NCI-H69 (cell line): ENCODE measurements at regions not wholly inside any gene's neighbourhood (a gene's known extent, or its start where the extent isn't known, plus 50 kb on each side); places are given as distances from the start of the nearest gene placed in this dataset.
A peak's percentile ranks its signal among the peaks of the same experiment; 100 is the strongest.

Experiments used
- DNase-seq: peaks from one replicate; lab custom pipeline; 2025; lab: John Stamatoyannopoulos, UW

DNA sequence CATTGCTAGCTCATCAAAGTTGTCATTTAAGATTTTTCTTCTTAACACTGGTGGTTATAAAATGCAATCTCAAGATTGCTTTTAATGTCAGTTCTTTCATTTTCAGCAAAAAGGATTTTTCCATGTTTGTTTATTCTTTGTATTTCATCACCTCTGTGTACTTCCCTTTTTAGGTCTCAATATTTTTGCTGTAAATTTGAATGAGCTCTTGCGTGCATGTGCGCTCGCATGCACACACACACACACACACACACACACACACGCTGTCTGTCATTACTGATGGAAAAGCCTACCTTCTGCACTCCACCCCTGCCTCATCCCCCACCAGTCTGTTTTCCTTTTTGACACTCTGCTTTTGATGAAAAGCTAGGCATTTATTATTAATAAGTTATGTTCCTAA lies 85.3 kb upstream of the FYN start:
- DNase-seq = peak; percentile 13

DNA sequence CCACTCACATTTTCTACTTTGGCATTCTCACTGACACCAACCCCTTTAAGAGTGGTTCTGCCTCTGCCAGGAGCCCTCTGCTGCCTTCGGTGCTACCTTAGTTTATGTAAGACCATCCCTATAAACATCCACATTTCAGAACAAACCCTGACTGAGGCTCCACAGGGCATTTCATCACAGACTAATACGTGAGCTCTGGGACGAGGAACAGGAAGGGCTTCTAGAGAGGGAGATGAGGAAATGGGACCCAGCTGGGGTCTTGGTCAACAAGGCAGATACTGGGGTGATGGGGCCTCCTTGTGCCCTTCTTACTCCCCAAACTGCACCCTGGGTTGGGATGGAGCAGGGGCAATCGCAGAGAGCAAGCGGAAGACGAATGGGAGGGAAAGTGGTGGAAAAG lies 86.5 kb upstream of the FYN start:
- DNase-seq = no peak

GRCh38 chr6:111967131-111967530 lies 86.8 kb upstream of the CCN6 start:
- DNase-seq = no peak

DNA sequence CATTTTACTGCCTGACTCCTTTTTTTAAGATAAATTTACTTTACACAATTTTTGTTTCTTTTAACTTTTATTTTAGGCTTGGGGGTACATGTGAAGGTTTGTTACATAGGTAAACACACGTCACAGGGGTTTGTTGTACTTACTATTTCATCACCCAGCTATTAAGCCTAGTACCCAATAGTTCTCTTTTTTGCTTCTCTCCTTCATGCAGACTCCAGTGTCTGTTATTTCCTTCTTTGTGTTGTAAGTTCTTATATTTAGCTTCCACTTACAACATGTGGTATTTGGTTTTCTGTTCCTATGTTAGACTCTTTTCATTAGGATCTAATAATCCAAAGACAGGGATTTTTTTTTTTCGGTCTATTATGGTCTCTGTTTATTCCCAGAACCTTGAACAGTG lies 83.5 kb upstream of the CCN6 start:
- no peak for DNase-seq

GRCh38 chr6:111971181-111971841 lies 82.6 kb upstream of the CCN6 start:
- no peak for DNase-seq

DNA sequence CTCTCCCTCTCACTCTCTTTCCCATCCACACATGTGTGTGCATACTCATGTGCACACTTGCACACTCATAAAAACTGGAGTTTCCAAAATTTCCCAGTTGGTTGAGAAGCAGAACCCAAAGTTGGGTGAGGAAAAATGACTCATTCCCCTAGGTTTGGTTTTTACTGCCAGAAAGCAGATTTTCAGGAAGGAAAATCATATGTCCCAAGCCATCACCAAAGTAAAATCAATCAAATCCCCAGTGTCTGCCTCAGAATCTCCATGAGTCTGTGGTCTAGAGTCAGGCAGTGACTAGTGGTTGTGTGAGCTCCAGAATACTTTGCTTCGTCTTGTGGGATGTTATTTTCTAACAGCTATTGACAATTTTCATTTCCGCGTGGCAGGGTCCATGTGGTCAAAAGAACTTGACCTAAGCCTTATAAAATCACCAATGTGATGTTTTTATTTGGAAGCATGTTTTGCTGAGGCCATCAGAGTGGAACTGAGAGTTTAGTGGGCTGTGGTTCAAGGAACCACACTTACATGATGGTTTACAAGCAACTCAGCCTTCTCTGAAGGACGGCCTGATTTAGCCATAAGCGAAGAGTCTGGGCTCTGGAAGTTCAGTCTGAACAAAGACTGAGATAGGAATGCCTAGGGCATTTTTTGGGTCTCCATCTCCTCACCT lies 81.9 kb upstream of the CCN6 start:
- DNase-seq = no peak

- DNase-seq = no peak
Measured at GRCh38 chr6:111972745-111973117, 81.2 kb upstream of the CCN6 start.

DNA sequence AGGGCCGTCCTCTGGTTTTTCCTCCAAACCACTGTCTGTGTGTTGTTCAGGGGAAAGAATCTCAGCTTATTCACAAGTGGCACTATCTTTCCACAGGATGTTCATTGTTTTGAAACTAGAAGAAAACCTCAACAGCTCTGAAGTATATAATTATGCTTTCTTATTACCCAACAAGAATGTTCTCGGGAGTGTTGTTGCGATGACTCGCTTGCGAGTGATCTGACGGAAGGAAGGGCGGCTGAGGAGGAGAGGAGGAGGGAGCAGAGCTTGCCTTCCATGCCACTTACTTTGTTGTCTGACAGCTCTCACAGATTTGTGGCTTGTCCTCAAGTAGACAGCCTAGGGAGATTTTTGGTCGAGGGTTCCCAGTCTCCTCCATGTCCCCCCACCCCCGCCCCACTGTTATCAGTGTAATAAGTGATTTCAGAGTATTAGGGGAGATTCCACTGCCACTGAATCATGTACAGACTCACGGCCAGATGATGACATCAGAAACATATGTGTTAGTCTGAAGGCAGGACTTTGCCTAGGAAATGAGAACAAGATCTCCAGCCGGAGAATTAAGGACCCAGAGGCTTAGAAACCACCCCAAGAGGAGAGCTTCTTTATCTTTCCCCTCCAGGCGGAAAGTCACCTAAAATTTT lies 80.7 kb upstream of the CCN6 start:
- DNase-seq = no peak

- no peak for DNase-seq
Measured at GRCh38 chr6:111973927-111974639, 79.8 kb upstream of the CCN6 start.

DNA sequence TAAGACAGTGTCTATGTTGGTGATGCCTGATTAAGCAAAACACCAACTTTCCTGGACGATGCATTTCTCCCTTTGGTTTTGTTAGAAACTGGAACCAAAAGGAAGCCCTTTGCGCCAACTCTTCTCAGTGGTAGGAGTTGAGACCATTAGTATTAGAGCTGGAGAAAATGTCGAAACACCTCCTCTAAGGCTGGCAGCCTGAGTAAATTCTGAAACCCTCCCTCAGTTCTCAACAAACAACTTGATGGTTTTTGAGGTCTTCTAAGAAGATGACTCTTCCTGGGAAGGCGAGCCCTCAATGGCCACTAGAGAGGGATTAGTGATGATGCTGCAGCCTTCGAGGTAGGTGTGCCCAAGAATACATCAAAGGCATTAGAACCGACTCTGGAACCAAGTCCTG lies 78.4 kb upstream of the CCN6 start:
- no peak for DNase-seq

- DNase-seq = no peak
Measured at GRCh38 chr6:111976139-111976538, 77.8 kb upstream of the CCN6 start.

DNA sequence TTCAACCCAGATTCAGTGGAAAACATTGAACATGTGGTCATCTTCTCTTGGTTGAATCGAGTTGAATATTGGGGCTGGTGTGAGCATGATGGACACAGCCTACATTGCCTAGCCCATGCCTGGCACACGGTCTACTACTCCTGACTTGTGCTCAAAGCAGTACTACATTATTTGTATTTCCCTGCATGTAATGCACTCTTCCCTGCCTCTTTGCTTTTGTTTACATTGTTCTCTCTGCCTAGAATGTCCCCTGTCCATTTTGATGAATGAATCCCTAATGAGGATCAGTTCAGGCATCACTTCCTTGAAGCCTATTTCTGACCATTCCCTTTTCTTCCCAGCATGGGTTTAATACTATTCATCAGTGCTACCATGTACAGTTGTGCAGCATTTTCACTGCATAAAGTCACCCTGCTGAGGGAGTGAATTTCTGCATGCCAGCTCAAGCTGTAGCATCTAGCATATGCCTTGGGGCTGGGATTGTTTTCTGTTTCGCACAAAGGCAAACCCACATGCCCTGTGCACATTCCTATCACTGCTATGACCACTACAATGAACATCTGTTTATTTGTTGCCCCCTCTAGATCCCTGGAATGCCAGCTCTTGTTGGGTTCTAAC lies 75.3 kb upstream of the CCN6 start:
- DNase-seq = peak; percentile 54

GRCh38 chr6:111979633-111980032 lies 74.3 kb upstream of the CCN6 start:
- DNase-seq = no peak

DNA sequence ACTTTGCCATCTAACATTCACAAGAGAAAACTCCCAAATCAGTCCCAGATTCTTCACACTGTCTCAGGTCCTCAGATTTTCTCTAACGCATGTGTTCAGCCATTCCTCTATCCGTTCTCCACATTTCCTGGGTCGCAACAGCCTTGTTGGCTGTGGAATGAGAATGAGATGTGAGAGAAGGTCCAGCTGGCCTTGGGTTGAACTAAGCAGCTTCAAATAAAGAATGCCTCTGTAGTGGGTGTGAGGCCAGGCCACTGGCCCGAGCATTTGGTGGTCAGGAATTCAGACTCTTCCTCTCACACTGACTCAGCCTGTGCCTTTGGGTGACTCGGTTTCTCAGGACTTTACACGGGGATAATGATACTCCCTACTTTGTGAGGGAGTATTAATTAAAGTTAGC lies 73.8 kb upstream of the CCN6 start:
- DNase-seq = no peak

DNA sequence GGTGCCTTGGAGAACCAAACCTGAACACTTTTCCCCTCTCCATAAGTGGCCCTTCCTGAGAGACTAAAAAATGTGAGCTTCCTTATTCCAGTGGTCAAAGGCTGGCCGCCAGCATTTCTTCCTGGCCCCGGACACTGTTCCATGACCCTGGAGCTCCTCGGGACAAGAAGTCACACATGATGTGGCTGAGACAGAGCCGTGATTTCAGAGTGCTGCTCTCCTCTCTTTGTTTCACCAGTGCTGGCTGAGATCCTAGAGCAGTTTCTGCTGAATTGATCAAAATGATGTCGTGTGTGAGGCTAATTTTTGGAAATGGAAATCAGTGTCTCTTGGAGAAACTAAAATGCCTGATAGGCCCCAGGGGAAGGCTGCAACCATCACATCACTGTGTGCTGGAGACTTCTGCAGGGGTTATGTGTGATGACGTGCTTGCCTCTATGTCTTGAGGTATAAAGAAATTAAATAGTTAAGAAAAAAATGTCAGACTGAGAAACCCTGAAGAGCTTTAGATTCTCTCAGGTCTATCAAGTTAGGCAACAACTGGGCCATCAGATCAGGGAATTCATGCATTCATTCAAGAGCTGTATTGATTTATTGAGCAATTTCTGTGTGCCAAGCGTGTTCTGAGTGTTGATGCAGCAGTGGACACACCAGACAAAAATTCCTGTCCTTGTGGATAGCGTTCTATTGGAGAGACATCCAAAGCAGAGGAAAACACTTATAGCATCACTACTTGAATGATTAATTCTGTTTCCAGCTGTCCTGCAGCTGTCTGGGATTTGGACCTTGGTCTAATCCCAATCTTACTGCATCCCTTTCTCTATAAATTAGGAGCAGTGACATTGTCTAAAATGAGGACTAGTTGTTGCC lies 72.7 kb upstream of the CCN6 start:
- no peak for DNase-seq

DNA sequence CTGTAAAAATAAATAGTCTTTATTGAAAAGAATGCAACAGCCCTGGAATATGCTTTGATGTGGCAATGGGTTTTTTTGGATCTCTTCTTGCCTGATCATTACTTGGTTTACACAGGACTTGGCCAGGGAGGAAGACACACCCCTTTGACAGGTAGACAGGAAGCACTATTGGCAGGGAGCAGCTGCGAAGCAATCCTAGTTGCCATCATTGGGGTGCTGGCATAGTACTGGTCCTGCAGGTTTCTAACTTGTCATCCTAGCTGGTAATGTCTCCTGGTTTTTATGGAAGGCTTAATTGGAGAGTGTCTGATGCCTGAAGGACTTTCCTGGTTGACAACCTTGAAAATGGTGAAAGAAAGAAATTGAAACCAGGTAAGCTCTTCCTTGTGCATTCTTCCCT lies 71.2 kb upstream of the CCN6 start:
- no peak for DNase-seq

DNA sequence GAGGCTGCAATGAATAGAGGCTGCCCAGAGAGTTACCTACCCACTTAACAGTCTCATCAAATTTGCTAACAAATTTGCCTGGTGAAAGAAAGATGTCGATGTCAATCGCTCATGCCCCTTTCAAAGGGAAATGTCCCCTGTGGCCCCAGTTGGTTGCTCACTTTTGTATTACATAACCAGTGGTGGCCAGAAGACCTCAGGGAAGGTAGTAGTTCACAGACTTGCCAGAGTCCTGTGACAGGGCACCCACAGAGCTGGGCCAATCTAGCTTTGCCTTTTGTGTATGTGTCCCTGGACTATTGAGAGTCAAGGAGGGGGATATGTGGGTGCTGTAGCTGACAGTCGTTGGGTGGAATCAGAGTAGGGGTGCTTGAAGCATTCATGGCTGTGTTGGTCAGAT lies 70.7 kb upstream of the CCN6 start:
- DNase-seq = no peak

- no peak for DNase-seq
Measured at GRCh38 chr6:111984081-111984480, 69.8 kb upstream of the CCN6 start.

DNA sequence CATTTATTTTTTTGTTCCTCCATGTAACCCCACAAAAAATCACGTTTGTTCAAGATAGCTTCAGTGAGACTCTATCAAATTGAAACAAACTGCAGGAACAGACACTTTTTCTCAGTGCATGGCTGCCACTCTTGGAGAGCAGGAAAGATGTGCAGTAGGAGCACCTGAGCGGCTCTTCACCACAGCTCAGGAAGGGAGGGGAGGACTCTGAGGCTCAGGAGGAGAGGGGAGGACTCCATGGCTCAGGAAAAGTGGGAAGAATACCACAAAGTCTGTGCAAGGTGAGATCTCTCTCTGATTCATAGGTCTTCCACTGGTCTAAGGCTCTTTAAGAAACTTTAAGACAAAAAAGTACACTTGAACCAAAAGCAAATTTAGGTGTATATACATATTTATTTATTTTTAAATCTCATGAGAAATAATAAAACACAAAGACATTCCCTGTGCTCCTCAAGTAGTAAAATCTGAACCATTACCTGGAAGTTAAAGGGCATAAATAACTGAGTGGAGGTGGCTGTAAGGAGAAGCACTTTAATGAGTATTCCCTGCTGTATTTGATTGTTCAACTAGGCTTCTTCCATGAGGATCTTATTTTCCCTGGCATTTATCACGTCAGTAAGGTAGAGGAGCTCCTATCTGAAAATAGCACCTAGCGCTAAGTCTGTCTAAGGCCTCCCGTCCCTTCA lies 69.2 kb upstream of the CCN6 start:
- DNase-seq = no peak

DNA sequence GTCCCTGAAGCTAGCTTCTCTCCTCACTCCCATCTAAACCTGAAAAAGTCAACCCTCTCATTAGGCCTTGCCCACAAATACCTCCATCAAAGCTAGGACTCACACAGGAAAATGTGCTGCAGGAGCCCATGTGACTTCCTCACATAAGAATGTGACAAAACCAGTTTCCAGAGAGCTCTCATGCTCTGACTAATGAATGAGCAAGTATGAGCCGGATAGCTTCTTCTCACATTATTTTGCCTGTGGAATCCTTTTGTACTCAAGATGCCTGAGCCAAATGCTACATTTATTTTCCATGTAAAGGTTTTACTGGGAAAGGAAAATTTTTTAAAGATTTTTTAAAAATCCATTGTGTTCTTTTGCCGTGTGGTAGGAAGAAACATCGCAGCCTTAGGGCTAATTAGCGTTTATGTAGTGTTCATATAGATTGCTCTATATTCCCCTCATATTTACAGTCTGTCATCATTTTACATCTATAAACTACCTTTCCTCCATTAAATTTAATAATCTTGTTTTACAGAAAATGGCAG lies 68.6 kb upstream of the CCN6 start:
- no peak for DNase-seq

GRCh38 chr6:111986651-111987050 lies 67.3 kb upstream of the CCN6 start:
- no peak for DNase-seq
